Ishikawa (cell line): ENCODE measurements at regions not wholly inside any gene's neighbourhood (a gene's known extent, or its start where the extent isn't known, plus 50 kb on each side); places are given as distances from the start of the nearest gene placed in this dataset.

Experiments used
- CEBPB ChIP-seq: IDR thresholded peaks from 2 replicates; pipeline ENCODE4 v1.6.1; 2012
- CREB1 ChIP-seq: IDR thresholded peaks from 2 replicates; pipeline ENCODE4 v1.6.1; 2012; ENCODE audit warnings: low read depth
- EGR1 ChIP-seq: IDR thresholded peaks from 2 replicates; pipeline ENCODE4 v1.6.1; 2012
- EP300 ChIP-seq: IDR thresholded peaks from 2 replicates; pipeline ENCODE4 v1.6.1; 2012; ENCODE audit warnings: borderline replicate concordance
- NFIC ChIP-seq: IDR thresholded peaks from 2 replicates; pipeline ENCODE4 v1.6.1; 2012
- RAD21 ChIP-seq: IDR thresholded peaks from 2 replicates; pipeline ENCODE4 v1.6.1; 2012; ENCODE audit warnings: low read depth
- REST ChIP-seq: IDR thresholded peaks from 2 replicates; pipeline ENCODE4 v1.6.1; 2012; ENCODE audit warnings: low read depth, mild to moderate bottlenecking
- TAF1 ChIP-seq: IDR thresholded peaks from 2 replicates; pipeline ENCODE4 v1.6.1; 2012; ENCODE audit warnings: low read depth, mild to moderate bottlenecking
- TCF12 ChIP-seq: IDR thresholded peaks from 2 replicates; pipeline ENCODE4 v1.6.1; 2012; ENCODE audit warnings: low read depth
- TEAD4 ChIP-seq: IDR thresholded peaks from 2 replicates; pipeline ENCODE4 v1.6.1; 2012
- YY1 ChIP-seq: IDR thresholded peaks from 2 replicates; pipeline ENCODE4 v1.6.1; 2012; ENCODE audit warnings: low read depth
- ZBTB7A ChIP-seq: IDR thresholded peaks from 2 replicates; pipeline ENCODE4 v1.6.1; 2012; ENCODE audit warnings: low read depth
- TF ChIP-seq, protein P1 (sequence below): IDR thresholded peaks from 2 replicates; pipeline ENCODE4 v1.6.1; 2012
- TF ChIP-seq, protein P2 (sequence below): IDR thresholded peaks from 2 replicates; pipeline ENCODE4 v1.6.1; 2012

DNA sequence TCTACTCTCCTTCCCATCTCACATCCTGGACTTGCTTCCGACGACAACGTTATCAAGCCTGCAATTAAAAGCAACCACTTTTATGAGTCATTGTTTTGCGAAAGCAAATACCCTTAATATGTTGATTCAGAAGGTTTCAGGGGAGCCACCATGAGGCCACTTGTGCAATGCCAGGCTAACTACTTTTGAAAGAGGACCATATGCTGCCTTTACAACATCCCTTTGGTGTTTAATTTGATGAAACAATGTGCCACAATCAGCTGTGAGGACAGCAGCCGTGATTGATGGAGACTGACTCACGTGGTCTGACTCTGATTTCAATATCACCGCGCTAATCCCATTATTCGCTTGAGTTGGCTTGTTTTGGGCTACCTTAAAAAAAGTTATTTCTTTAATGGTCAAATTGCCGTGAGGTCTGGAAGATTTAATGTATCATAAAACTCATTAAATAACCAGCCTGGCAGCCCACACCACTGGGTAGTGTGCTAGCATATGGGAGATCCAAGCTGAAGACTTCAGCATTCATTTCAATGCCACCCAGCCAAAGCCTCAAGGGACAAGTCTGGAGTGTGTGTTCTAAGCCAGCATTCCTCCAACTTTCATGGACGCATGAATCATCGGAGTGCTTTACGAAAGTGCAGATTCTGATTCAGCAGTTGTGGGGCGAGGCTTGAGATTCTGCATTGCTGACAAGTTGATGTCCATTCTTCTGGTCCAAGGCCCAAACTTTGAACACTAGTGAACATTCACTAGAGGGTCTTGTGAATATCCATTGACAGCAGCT lies 73.3 kb upstream of the PAXBP1 start:
- no peak for TF ChIP-seq ZBTB7A
- no peak for TF ChIP-seq NFIC
- no peak for TF ChIP-seq TCF12
- no peak for TF ChIP-seq TAF1
- no peak for TF ChIP-seq RAD21

DNA sequence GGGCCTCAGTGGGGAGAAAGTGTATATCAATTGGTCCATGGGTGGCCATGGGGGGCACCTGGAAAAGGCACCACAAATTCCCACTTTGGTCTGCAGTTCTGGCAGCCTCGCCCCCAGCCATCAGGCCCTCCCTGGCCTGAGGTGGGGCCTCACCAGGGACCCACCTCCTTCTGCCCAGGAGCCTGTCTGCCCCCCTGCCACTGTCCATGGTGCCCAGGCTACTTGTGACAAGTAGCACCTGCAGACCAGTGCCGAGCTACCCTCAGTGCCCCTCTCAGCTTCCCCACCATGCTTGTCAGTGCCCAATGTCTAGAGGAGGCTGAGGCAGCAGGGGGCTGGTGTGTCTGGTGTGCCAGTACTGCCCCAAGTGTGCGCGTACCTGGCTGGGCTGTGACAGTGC lies 87.1 kb upstream of the PAXBP1 start:
- no peak for TF ChIP-seq TAF1
- TF ChIP-seq REST: peak; percentile 46
- no peak for TF ChIP-seq YY1

DNA sequence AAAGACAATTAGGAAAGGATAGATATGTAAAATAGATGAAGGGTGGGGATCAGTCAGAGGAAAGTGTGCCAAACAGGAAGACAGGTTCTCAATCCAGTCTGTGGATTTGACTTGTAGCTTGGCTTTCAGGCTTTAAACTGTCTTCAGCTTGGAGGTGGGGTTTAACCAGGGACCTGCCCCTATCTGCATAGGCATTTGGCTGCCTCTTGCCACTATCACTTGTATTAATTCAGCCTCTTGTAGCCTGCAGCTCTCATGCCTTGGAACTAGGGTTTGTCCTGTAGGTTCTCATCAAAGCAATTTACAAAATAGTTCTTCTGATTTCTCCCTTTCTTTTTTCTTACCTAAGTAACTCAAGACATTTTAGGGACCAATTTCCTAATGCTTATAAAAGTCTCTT lies 88.8 kb upstream of the PAXBP1 start:
- no peak for TF ChIP-seq RAD21
- no peak for TF ChIP-seq TEAD4
- no peak for TF ChIP-seq TAF1
- TF ChIP-seq, protein P1, sequence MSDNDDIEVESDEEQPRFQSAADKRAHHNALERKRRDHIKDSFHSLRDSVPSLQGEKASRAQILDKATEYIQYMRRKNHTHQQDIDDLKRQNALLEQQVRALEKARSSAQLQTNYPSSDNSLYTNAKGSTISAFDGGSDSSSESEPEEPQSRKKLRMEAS: no peak
- TF ChIP-seq TCF12: no peak
- no peak for TF ChIP-seq NFIC
- TF ChIP-seq ZBTB7A: no peak
- TF ChIP-seq, protein P2, sequence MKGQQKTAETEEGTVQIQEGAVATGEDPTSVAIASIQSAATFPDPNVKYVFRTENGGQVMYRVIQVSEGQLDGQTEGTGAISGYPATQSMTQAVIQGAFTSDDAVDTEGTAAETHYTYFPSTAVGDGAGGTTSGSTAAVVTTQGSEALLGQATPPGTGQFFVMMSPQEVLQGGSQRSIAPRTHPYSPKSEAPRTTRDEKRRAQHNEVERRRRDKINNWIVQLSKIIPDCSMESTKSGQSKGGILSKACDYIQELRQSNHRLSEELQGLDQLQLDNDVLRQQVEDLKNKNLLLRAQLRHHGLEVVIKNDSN: no peak

DNA sequence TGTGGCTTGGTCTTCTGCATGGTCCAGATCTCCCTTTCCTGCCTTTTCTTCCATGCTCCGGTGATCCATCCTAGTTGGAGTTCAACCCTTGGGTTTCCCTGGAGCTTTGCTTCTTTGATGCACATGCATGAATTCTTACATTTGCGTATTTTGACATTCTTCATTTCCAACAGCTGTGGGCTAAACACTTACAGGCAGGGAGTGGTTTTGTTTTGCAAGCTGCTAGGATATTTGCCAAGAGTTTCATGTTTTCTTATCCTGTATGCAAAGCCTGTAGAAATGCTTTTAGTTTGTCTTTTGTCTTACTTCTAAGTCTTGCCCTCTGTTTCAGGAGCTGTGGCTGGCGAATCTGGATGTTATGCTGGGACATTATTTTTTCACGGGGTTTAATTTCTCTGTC lies 90.3 kb upstream of the PAXBP1 start:
- TF ChIP-seq TAF1 (no peak), ZBTB7A (no peak), TCF12 (no peak), CEBPB (no peak)
- TF ChIP-seq, protein P2: no peak

- TF ChIP-seq EGR1 (no peak), RAD21 (no peak), CREB1 (no peak), TCF12 (no peak), CEBPB (no peak), NFIC (no peak), ZBTB7A (no peak), TEAD4 (no peak)
- TF ChIP-seq, protein P2: no peak
These were observed 96.0 kb upstream of the PAXBP1 start for GRCh38 chr21:32867597-32867996.

DNA sequence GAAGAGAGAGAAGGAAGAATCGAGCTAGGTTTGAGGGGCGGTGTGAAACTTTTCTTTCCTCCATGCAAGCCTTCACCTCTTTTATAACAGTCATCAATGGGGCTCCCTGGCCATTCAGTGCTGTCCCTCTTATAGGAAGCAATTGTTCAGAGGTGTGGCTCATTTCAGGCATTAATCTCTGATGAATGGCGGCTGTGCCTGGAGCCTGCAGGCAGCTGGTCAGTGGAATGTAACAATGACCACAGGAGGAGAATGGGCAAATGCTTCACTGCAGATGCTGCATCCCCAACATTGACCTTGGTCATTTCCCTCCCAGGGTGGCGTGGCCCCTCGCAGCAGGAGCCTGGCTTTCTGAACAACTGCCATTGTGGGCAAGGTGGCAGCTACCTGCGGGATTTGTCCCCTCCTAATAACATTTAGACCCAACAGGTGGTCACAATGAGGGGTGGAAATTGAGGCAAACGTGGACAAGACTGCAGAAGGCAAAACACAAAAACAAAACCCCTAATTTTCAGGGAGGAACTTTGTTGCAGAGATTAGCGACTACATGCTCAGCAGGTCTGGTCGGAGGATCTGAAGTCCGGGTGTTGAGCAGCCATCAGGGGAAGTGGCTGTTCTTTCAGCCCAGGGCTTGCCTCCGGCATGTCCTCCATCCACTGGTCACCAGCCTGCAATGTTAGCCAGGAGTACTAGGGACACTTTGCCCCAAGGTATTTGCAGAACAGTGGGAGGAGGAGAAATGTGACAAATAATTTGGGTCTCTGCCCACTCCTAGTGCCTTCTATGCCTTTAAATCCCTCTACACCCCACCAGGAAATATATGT lies 97.3 kb upstream of the PAXBP1 start:
- TF ChIP-seq RAD21: no peak
- TF ChIP-seq REST: no peak
- TF ChIP-seq EP300: no peak
- no peak for TF ChIP-seq NFIC

GRCh38 chr21:32869459-32869858 lies 97.9 kb upstream of the PAXBP1 start:
- TF ChIP-seq, protein P1: no peak
- TF ChIP-seq TEAD4 (no peak), EGR1 (no peak), EP300 (no peak), RAD21 (no peak), TCF12 (no peak), CREB1 (no peak), TAF1 (no peak), YY1 (no peak), CEBPB (no peak), NFIC (no peak), REST (no peak)
- TF ChIP-seq, protein P2: no peak
